ENCODE measurements at regions not wholly inside any gene's neighbourhood (a gene's known extent, or its start where the extent isn't known, plus 50 kb on each side); places are given as distances from the start of the nearest gene placed in this dataset.
"Not testable (repeated sequence)": the region's sequence is repeated elsewhere in the genome, so short reads cannot be mapped to it uniquely, and the experiment has no call there.

GRCh38 chr2:131646669-131647297, 119.1 kb downstream of the CCDC74A start:
- DNase-seq, result no peak
- Histone ChIP-seq H3K27ac (no peak overlapping the region), H3K4me3 (peak overlapping the region in 1 of 2 donors; percentile 20), H3K4me1 (peaks cover 0 to 2% (median 0%) of the 10 kb centered on the region in 4 donors), H3K27me3 (peaks cover 0 to 12% of the 10 kb centered on the region in 2 donors), H3K9me3 (no peaks in the 10 kb centered on the region), H3K36me3 (no peaks in the 10 kb centered on the region)
- intact Hi-C loops (cut with DNase I; ENCODE audit: low total_unique reads), result no loop called here
- TF ChIP-seq CTCF (IDR thresholded peaks at IDR 0.05), result no peak

- intact Hi-C loops (cut with DNase I; ENCODE audit: low total_unique reads), result not testable (repeated sequence)
Observed at GRCh38 chr2:131648565-131648964, 120.9 kb downstream of the CCDC74A start.

GRCh38 chr2:131652246-131652645, 124.6 kb downstream of the CCDC74A start:
- H3K36me3 ChIP-seq; H3K9me3 ChIP-seq; DNase-seq; H3K4me1 ChIP-seq; H3K27ac ChIP-seq; H3K4me3 ChIP-seq; intact Hi-C loops (cut with DNase I; ENCODE audit: low total_unique reads); H3K27me3 ChIP-seq: not testable (repeated sequence)

More at GRCh38 chr2:131648565-131648964, 120.9 kb downstream of the CCDC74A start:
- H3K4me1 ChIP-seq, H3K4me3 ChIP-seq, H3K36me3 ChIP-seq, H3K9me3 ChIP-seq, H3K27ac ChIP-seq, DNase-seq: not testable (repeated sequence)
- peaks cover 0 to 12% of the 10 kb centered on the region in 2 donors for H3K27me3 ChIP-seq

GRCh38 chr2:131654107-131654506, 126.4 kb downstream of the CCDC74A start:
- H3K36me3 ChIP-seq; H3K4me3 ChIP-seq; intact Hi-C loops (cut with DNase I; ENCODE audit: low total_unique reads); H3K27me3 ChIP-seq; H3K9me3 ChIP-seq; H3K27ac ChIP-seq; DNase-seq; H3K4me1 ChIP-seq: not testable (repeated sequence)

- H3K9me3 ChIP-seq, result no peaks in the 10 kb centered on the region
- DNase-seq, result no peak
- no peak overlapping the region for H3K27ac ChIP-seq
- H3K36me3 ChIP-seq, result no peaks in the 10 kb centered on the region
- no peak overlapping the region for H3K4me3 ChIP-seq
- peaks cover 0 to 9% of the 10 kb centered on the region in 2 donors for H3K27me3 ChIP-seq
- intact Hi-C loops (cut with DNase I; ENCODE audit: low total_unique reads), result no loop called here
- no peak for TF ChIP-seq CTCF (IDR thresholded peaks at IDR 0.05)
- no peaks in the 10 kb centered on the region for H3K4me1 ChIP-seq
Observed at GRCh38 chr2:131656816-131657633, 129.3 kb downstream of the CCDC74A start.

GRCh38 chr2:131657895-131658768, 130.4 kb downstream of the CCDC74A start:
- Histone ChIP-seq H3K36me3 (no peaks in the 10 kb centered on the region), H3K4me3 (no peak overlapping the region), H3K27ac (no peak overlapping the region), H3K27me3 (peaks cover 0 to 9% of the 10 kb centered on the region in 2 donors), H3K9me3 (no peaks in the 10 kb centered on the region), H3K4me1 (no peaks in the 10 kb centered on the region)
- TF ChIP-seq CTCF (IDR thresholded peaks at IDR 0.05), result no peak
- no peak for DNase-seq
- intact Hi-C loops (cut with DNase I; ENCODE audit: low total_unique reads), result no loop called here

Measured in tibial artery (tissue), 4 donors.